ENCODE measurements at regions not wholly inside any gene's neighbourhood (a gene's known extent, or its start where the extent isn't known, plus 50 kb on each side); places are given as distances from the start of the nearest gene placed in this dataset.
"Not testable (repeated sequence)": the region's sequence is repeated elsewhere in the genome, so short reads cannot be mapped to it uniquely, and the experiment has no call there.

GRCh38 chr11:33428435-33428834 lies 171.3 kb downstream of the HIPK3 start:
- TF ChIP-seq, protein P1, sequence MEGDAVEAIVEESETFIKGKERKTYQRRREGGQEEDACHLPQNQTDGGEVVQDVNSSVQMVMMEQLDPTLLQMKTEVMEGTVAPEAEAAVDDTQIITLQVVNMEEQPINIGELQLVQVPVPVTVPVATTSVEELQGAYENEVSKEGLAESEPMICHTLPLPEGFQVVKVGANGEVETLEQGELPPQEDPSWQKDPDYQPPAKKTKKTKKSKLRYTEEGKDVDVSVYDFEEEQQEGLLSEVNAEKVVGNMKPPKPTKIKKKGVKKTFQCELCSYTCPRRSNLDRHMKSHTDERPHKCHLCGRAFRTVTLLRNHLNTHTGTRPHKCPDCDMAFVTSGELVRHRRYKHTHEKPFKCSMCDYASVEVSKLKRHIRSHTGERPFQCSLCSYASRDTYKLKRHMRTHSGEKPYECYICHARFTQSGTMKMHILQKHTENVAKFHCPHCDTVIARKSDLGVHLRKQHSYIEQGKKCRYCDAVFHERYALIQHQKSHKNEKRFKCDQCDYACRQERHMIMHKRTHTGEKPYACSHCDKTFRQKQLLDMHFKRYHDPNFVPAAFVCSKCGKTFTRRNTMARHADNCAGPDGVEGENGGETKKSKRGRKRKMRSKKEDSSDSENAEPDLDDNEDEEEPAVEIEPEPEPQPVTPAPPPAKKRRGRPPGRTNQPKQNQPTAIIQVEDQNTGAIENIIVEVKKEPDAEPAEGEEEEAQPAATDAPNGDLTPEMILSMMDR (IDR thresholded peaks at IDR 0.05) = not testable (repeated sequence)
- TF ChIP-seq POLR2A (IDR thresholded peaks at IDR 0.05) = not testable (repeated sequence)

Measured in heart left ventricle (tissue), 13 donors.